NCI-H1694 treated with DMSO at 0.1 percent for 48 hours (cell line): ENCODE measurements at regions not wholly inside any gene's neighbourhood (a gene's known extent, or its start where the extent isn't known, plus 50 kb on each side); places are given as distances from the start of the nearest gene placed in this dataset.
"Not testable (repeated sequence)": the region's sequence is repeated elsewhere in the genome, so short reads cannot be mapped to it uniquely, and the experiment has no call there.

ENCODE experiments used
- DNase-seq: peaks from one replicate; lab custom pipeline; 2025; lab: John Stamatoyannopoulos, UW

DNA sequence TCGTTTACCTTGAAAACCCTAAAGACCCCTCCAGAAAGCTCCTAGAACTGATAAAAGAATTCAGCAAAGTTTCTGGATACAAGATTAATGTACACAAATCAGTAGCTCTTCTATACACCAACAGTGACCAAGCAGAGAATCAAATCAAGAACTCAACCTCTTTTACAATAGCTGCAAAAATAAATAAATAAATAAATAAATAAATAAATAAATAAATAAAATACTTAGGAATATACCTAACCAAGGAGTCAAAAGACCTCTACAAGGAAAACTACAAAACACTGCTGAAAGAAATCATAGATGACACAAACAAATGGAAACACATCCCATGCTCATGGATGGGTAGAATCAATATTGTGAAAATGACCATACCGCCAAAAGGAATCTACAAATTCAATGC, 186.8 kb upstream of the EOLA2 start:
- DNase-seq: not testable (repeated sequence)

DNA sequence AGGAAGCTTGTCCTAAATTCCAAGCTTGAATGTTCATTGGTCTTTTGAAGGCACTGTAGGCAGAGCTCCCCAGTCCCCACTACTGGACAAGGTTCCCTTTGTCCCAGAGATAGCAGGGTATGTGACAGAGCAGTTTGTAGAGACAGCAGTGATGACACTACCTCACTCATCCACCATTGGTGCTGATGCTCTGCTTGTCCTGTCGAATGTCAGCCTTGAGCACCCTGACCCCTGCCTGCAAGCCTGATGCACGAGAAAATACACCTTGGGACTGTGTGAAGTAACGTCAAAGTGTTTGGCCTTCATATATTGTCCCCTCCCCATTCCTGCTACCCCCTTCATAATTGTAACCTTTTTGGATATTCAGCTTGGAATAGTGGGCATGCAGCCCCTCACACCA, 188.9 kb upstream of the EOLA2 start:
- DNase-seq: no peak

DNA sequence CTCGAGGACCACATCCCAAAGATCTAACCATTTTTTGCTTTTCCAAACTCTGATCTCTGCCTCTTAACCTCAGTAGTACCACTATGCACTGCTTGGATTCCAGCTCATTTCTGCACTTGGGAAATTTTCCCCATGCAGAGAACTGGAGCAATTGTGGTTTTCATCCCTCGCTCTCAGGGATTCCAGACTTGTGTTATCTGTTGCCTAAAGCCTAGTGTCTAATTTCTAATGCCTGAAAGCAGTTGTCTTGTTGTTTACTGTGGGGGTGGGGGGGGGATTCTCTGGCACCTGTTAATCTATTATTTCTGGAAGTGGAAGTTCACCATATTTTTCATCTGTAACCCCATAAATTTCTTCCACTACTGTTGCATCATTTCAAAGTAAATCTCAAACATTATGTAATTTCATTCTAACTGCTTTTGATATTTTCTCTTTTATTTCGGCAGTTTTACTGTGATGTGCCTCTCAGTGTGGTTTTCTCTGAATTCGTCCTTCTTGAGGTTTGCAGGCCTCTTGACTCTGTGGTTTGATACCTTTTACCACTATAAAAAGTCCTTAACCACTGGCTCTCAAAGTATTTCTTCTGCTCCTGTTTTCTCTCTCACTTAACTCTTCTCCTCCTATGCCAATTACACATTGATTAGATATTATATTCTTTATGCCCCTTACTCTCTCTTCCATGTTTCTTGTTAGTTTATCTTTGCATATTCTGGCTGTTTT, 205.6 kb upstream of the EOLA2 start:
- DNase-seq: no peak

DNA sequence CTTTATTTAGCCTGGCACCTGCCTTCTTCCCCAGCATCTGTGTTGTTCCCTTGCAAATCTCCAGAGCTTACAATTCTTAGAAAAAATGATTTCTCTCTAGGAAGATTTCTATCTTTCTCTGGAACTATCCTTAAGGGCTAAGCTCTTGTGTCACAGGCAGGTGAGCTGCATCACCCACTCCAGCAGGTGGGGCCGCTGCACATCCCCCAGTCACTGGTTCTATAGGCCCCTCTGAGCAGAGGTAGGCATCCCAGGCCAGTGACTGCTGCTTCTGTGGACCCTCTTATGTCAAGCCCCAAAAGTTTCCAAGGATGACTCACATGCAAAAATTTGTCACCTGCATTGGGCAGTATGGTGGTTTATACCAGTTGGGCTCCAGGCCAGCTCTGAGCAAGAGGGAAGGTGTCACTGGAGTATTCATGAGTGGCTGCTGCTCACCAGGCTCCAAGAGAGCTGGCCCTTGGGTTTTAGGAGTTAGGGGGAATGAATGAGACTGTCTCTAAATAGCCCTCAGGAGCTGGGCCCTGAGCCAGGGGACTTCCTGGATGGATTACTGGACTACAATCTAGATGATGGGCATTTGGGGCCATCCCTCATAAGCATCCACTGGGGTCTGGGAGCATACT, 208.1 kb upstream of the EOLA2 start:
- DNase-seq: no peak

DNA sequence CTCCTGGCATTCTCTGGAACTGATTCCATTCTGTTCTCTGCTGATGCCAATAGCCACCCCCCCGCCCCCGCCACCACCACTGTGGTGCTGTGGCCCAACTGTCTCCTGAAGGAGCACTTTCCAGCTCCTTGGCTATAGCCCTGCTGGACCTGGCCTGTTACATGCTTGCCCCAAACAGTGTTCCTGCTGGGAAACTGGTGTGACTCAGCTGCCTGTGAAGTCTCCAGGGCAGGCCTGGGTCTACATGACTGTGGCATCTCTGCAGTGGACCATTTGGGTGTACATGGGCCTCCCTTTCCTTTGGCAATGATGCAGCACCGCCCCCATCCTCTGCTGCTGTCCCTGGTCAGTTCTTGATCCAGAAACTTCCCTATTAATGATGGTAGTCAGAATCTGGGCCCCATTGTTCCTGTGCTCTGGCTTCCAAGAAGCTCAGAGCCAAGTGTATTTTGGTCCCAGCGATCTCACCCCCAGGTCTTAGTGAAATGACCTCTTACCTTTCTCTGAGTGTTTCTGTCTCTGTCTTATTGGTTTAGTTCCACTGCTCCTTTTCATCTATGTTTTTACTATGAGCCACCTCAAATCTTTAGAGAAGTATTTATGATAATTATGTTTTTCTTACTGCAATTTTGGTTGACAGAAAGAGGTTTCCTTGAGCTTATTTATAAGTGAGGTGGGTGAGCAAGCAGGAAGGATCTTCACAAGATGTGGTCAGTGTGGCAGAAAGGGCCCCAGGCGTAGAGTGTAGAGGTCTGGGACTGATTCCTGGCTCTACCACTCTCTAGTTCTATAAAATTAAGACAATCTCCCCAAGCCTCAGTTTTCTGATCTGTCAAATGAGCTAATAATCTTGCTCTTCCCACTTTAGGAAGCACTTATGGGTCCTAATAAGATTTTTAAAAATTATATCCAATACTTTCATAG, 210.7 kb upstream of the EOLA2 start:
- DNase-seq: no peak

DNA sequence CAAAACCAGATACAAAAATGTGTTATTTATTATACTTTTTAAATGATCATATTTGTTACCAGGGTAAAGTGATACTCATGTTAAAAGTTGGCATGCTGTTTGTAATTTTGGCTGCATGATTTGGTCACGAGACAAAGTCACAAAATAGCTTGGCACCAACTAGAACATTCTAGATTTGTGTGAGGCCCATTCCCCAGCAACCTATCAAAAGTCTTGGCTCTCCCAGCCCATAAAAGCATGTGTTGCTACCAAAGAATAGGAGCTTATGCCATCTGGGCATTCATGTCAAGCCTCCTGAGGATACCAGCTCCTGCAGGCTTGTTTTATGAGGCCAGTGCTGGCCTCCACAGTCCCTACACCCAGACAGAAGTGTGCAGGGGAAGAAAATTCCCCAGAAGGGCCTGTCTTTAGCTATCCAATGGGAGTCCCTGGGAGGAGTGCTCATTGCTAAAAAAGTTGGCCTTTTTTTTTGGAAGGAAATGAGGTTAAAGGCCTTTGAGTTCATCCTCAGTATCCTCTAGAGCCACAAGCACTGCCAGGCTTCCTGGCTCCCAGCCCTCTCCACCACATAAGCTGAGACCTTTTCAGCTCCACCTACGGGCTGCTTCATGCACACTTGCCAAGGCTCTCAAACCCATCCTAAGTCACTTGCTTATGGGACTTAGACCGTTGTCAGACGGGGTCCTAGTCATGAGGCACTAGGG, 211.9 kb upstream of the EOLA2 start:
- DNase-seq: no peak

DNA sequence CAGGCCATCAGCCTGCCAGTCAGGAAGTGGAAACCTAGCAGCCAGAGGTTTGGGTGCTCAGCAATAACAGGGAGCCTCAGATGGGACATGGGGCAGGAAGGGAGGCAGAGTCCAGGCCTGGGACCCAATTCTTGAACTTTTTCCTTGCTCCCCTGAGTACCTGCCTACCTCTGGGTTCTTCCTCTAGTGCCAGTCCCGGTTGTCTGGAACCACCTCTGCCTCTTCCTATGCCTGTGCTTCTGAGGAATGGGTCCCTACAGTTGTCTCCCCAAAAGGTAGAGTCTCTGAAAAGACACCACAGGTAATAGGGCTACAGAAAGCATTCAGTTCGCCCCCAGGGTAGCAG, 212.4 kb upstream of the MAMLD1 start:
- DNase-seq: no peak

DNA sequence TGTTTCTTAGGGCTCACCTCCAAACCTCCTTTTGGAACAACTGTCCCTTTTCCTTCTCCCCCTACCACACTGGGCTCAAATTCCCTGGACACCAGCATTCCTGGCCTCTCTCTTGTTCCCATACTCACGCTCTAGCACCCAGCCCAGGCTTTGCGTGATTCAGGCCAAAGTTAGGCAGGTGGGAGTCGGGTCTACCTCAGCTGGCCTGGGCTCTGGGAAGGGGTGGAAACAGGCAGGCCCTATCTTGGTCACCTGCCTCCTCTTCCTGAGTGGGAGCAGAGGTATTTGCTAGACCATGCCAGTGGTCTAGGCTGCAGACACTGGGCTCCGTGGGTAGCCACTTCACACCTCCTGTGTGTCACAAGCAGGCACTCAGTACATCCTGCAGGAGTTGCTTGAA, 211.1 kb upstream of the MAMLD1 start:
- DNase-seq: no peak

DNA sequence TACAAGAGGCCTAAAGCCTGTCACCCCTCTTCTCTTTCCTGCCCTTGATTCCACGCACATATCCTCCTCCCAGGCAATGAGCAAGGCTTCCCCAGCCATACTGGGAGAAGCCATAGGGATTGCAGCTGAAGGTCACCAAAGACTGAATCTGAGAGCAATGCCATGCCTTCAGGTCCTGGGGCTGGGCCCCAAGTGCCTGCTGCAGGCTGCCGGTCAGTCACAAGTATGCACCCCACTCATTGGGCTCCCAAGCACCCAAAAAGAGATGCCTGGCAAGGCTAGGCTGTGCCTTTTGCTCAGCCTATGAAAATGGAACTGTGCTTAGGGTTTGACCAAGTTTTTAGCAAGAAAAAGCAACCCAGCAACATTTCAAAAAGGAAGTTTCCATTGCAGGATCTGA, 210.6 kb upstream of the MAMLD1 start:
- no peak for DNase-seq

DNA sequence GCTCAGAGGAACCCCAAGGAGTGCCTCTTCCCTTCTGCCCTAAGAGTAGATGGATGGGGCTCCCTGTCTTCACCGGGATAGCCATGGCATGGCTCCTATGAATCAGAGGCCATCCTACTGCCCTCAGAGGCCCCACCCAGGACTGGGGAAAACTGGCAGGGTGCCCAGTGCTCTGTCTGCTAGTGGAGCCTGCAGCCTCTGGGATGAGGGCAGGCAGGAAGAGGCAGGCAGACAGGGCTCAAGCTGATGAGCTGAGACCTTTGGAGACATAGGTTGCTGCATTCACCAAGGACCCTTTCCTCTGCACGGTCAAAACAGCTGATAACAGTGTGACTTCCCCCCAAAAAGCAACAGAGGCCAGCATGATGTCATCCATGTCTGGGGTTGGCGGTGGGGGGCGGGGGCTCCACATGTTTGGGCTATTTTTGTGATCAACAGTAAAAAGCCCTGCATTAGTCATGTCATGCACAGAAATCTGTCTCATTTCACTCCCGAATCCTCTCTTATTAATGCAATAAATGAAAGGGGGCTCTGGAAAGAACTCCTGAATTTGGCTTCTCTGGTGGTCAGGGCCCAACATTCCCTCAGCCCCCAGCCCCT, 207.6 kb upstream of the MAMLD1 start:
- no peak for DNase-seq

DNA sequence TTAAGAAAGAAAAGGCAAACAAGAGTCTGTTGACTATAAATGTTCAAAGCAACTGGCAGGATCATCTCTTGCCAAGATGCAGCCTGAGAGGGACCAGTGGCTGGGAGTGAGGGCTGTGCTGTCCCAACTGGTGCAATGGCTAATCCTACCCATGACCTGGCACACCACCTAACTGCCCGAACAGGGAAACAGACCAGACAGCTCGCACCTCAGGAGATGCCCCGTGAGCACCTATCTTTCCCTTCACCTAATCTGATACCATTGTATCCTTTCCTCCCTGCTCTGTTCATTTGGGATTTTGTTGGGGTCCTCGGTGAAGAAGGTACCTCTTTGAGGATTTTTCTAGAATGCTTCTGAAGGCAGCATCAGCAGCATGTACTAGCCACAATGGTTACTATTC, 206.5 kb upstream of the MAMLD1 start:
- no peak for DNase-seq

DNA sequence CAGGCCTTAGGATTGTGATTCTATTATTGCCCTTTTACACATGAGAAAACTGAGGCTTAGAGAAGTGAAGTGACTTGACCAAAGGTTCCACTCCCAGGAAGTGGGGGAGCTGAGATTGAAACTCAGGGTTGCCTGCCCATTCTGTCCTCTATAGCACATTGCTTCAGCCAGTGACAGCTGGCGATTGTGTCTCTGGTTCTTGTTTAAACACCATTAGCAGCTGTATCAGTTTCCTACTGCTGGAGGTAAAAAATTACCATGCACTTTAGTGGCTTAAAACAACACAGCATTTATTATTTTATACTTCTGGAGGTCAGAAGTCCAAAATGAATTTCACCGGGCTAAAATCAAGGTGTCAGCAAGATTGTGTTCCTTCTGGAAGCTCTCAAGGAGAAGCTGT, 205.8 kb upstream of the MAMLD1 start:
- DNase-seq: no peak

DNA sequence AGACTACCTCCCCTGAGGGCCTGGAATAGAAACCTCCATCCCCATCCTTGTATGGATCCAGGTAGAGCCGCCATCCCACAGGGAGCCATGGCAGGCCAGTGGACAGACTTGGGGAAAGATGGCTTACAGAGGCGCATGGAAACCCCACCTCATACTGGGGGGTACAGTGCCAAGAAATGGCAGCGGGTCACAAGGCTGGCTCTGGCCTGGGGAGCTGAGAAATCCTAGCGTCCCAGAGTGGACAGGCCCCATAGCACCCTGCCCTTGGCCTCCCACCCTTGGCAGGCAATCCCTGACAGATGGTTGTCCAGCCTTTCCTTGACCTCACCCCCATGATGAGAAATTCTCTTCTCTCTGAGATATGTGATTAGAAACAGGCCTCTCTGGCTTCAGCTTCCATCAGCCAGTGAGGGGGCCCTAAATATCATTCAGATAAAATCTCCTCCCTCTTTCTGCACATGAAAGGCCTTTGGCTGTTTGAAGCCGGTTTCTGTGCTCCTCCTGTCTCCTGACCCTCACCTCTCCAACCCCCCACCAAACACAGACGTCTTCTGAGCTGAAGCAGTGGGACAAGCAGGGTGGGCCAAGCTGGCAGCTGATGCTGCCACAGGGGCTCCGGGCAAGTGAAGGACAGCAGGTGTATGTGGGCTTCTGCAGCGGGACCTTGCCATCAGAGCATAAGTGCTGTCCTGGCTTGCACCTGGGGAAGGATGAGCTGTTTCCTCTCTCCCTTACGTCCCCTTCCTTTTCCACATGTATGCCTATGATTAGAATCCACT, 204.4 kb upstream of the MAMLD1 start:
- no peak for DNase-seq

DNA sequence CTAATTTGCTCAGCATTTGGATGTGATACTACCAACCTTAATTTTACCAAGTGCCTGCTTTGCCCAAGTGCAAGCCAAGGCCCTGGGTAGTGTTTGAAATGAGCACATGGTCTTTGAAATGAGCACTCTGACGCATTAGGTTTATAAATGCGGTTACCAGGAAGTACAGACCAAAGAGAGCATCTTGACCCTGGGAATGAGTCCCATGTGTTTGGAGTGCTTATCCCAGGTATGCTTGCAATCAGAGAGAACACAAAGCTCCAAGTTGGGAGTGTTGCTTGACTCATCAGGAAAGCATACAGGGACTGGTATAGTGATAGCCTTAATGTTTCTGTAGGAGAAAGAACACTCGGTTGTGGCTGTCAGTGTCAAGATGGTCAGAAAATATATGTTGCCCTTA, 203.6 kb upstream of the MAMLD1 start:
- DNase-seq: no peak

DNA sequence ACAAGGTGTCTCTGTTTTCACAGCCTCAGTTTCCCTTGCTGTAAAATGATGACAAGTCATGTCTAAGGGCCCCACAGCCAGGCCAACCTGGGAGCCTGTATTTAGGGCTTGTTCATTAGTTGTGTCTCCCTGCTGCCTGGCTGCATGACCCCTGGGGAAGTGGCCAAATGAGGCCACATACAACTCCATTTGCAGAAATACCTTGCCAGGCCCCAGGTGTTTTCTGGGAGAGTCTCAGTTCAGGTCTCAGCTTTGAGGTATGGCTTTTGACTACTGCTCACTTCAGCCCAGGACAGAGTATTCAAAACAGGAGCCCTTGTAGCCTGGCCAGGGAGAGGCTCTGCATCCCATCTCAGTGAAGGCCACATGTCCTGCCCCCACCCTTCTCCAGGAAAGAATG, 202.5 kb upstream of the MAMLD1 start:
- no peak for DNase-seq

DNA sequence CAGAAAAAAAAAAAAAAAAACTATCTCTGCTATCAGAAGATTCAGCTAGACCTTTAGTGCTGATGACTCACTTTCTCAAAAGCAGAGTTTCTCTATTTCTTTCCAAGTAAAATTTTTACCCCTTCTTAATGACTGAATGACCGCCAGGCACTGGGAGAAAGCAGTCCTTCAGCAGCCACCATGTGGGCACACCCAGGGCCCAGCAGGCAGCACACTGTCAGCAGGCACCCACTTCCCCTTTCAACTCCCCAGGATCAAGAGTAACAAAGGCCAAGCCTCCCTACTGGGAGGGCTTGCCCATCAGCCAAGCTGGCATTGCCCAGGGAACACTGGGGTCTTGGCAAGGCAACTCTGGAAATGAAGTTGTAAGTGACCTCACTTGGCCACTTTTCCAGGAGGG, 201.9 kb upstream of the MAMLD1 start:
- no peak for DNase-seq

DNA sequence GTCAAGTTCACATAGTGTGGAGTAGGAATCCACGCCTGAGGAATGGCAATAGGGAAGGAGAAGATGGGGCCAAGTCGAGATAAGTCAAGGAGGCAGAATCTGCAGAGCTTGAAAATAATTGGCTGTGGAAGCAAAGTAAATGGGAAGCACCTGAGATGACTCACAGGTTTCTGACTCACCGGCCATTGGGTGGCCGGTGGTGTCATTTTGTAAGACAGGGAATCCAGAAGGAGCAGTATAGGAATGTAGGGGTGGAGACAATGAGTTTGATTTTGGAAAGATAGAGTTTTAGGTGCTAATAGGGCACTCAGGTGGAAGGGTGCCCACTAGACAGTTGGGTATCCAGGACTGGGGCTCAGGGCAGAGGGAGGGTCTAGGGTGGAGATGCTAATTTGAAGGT, 201.0 kb upstream of the MAMLD1 start:
- no peak for DNase-seq

DNA sequence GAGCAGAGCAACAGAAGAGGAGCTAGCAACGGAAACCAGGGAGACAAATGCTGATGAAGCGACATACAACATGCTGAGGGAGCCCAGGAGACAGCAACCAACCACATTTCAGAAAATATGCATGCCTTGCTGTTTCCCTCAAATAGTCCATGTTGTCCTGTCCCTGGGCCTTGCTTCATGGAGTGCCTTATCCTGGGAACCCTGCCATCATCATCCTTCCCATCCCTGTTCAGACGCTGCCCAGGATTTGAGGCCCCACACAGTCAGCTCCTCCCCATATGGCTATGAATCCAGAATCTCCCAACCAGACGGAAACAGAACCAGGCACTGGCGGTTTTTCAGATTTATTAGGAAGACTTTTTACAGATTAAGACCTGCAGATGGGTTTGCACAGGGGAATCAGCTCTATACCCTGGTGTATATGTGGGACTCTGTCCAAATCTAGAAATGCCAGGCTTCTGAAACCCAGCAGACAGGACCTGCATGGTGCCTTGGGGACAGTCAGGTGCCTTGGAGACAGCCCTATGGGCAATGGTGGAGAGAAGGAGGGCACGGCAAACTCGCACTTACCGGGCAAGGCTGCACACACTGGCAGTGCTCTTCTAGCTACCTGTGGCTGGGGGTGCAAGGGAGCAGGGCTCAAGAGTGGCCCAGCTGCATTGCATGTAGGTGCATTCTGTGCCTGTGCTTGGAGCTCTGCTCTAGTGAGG, 199.7 kb upstream of the MAMLD1 start:
- DNase-seq: no peak

DNA sequence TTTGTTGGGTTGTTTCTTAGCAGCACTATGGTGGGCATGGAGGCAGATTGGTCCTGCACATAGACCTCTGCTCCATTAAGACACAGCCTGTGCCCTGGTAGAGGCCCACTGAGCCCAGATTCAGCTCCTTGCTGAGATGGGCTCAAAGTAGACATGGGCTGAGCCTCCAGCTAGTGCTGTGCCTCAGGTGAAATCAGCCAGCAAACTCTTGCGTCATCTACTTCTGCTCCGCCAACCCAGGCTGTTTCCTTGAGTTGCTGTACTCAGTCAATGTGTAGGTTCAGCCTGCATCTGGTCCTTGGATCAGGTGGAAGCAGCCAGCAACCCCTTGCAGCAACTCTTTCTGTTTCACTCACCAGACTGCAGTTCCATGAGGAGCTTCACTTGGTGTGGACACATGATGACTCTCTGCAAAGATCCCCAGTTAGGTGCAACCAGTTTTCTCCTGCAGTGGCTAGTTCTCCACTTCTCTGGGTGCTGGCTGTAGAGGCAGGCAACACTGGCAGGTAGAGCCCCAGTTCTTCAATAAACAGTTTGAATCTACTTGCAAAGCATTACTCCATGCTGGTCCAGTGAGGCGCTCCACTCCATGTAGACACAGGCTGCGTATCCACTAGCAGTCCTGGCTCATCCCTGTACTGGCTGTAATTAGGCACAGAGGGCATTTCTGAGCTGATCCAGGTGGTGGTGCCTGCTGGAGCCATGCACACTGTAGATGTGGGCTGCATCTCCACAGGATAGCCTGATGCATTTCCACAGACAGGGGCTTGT, 199.0 kb upstream of the MAMLD1 start:
- no peak for DNase-seq
